ENCODE measurements at regions not wholly inside any gene's neighbourhood (a gene's known extent, or its start where the extent isn't known, plus 50 kb on each side); places are given as distances from the start of the nearest gene placed in this dataset.

GRCh38 chr1:70888722-70889121 lies 158.9 kb downstream of the PTGER3 start:
- no peaks in the 10 kb centered on the region for H3K79me2 ChIP-seq (ENCODE audit: low read depth)
- no peaks in the 10 kb centered on the region for H3K27me3 ChIP-seq (ENCODE audit: insufficient read depth, low read depth)
- TF ChIP-seq EZH2 (IDR thresholded peaks at IDR 0.05; ENCODE audit: low read depth) (no peak), CTCF (conservative IDR thresholded peaks at IDR 0.05) (no peak)
- DNase-seq, result no peak
- no peaks in the 10 kb centered on the region for H3K9me2 ChIP-seq (ENCODE audit: insufficient read depth)
- H3K4me3 ChIP-seq, result no peak overlapping the region
- H3K36me3 ChIP-seq (ENCODE audit: low read depth), result no peaks in the 10 kb centered on the region
- H4K20me1 ChIP-seq (ENCODE audit: insufficient read depth), result no peaks in the 10 kb centered on the region
- no peak overlapping the region for H2AFZ ChIP-seq
- BruUV-seq (replicated peaks), result no TSS peak
- intact Hi-C loops (cut with micrococcal nuclease; ENCODE audit: unreplicated experiment), result no loop called here
- ChIA-PET POLR2A (ENCODE audit: unreplicated experiment) (no interaction called here), CTCF (interaction anchor here (0.6 kb wide), 1 partner anchor 277 kb away, joined by 3 read pairs; no protein-coding TSS in a partner anchor)
- H3K4me2 ChIP-seq, result no peak overlapping the region
- no peaks in the 10 kb centered on the region for H3K4me1 ChIP-seq (replicated peaks; ENCODE audit: insufficient read depth)
- no peak overlapping the region for H3K27ac ChIP-seq
- H3K9me3 ChIP-seq (ENCODE audit: insufficient read depth, low read depth), result no peaks in the 10 kb centered on the region
- no peaks in the 10 kb centered on the region for H3F3A ChIP-seq (ENCODE audit: insufficient read depth, low read depth)

- POLR2A ChIA-PET (ENCODE audit: unreplicated experiment), result no interaction called here
- intact Hi-C loops (cut with micrococcal nuclease; ENCODE audit: unreplicated experiment), result no loop called here
- no TSS peak for BruUV-seq (replicated peaks)
Measured at GRCh38 chr1:70890408-70890807, 157.2 kb downstream of the PTGER3 start.

GRCh38 chr1:70891051-70891843 lies 156.4 kb downstream of the PTGER3 start:
- Histone ChIP-seq H3K4me2 (no peak overlapping the region), H3K27me3 (ENCODE audit: insufficient read depth, low read depth) (no peaks in the 10 kb centered on the region), H3F3A (ENCODE audit: insufficient read depth, low read depth) (no peaks in the 10 kb centered on the region), H3K27ac (no peak overlapping the region), H3K9me3 (ENCODE audit: insufficient read depth, low read depth) (no peaks in the 10 kb centered on the region), H3K9me2 (ENCODE audit: insufficient read depth) (no peaks in the 10 kb centered on the region), H3K79me2 (ENCODE audit: low read depth) (no peaks in the 10 kb centered on the region), H3K4me1 (replicated peaks; ENCODE audit: insufficient read depth) (no peaks in the 10 kb centered on the region), H2AFZ (no peak overlapping the region), H3K4me3 (no peak overlapping the region), H3K36me3 (ENCODE audit: low read depth) (no peaks in the 10 kb centered on the region), H4K20me1 (ENCODE audit: insufficient read depth) (no peaks in the 10 kb centered on the region)
- intact Hi-C loops (cut with micrococcal nuclease; ENCODE audit: unreplicated experiment), result no loop called here
- ChIA-PET POLR2A (ENCODE audit: unreplicated experiment) (no interaction called here), CTCF (no interaction called here)
- no TSS peak for BruUV-seq (replicated peaks)
- no peak for TF ChIP-seq EZH2 (IDR thresholded peaks at IDR 0.05; ENCODE audit: low read depth)
- no peak for TF ChIP-seq CTCF (conservative IDR thresholded peaks at IDR 0.05)
- DNase-seq, result no peak

More at GRCh38 chr1:70890408-70890807, 157.2 kb downstream of the PTGER3 start:
- Histone ChIP-seq H3K79me2 (ENCODE audit: low read depth) (no peaks in the 10 kb centered on the region), H4K20me1 (ENCODE audit: insufficient read depth) (no peaks in the 10 kb centered on the region), H3K4me2 (no peak overlapping the region), H3K4me1 (replicated peaks; ENCODE audit: insufficient read depth) (no peaks in the 10 kb centered on the region), H2AFZ (no peak overlapping the region), H3K9me3 (ENCODE audit: insufficient read depth, low read depth) (no peaks in the 10 kb centered on the region), H3K27ac (no peak overlapping the region), H3K27me3 (ENCODE audit: insufficient read depth, low read depth) (no peaks in the 10 kb centered on the region), H3F3A (ENCODE audit: insufficient read depth, low read depth) (no peaks in the 10 kb centered on the region), H3K9me2 (ENCODE audit: insufficient read depth) (no peaks in the 10 kb centered on the region), H3K36me3 (ENCODE audit: low read depth) (no peaks in the 10 kb centered on the region), H3K4me3 (no peak overlapping the region)
- no peak for DNase-seq
- CTCF ChIA-PET, result no interaction called here
- TF ChIP-seq EZH2 (IDR thresholded peaks at IDR 0.05; ENCODE audit: low read depth) (no peak), CTCF (conservative IDR thresholded peaks at IDR 0.05) (no peak)

All from PC-9 (cell line).